Nephron (organoid): ENCODE measurements at regions not wholly inside any gene's neighbourhood (a gene's known extent, or its start where the extent isn't known, plus 50 kb on each side); places are given as distances from the start of the nearest gene placed in this dataset.
A peak's percentile ranks its signal among the peaks of the same experiment; 100 is the strongest.

Source experiments
- H3K27ac Mint-ChIP-seq, 3 experiments: 2 replicates each; pipeline ENCODE4 v1.8.0; 2020; ENCODE audit warnings: mixed read lengths in 3 of 3, mild to moderate bottlenecking in 2 of 3, moderate library complexity in 1 of 3
- H3K27me3 Mint-ChIP-seq: 2 replicates; pipeline ENCODE4 v1.8.0; 2021; ENCODE audit warnings: low read depth, mild to moderate bottlenecking, moderate library complexity, mixed read lengths
- H3K36me3 Mint-ChIP-seq: 2 replicates; pipeline ENCODE4 v1.8.0; 2020; ENCODE audit warnings: low read depth, mixed read lengths
- H3K4me1 Mint-ChIP-seq: 2 replicates; pipeline ENCODE4 v1.8.0; 2020; ENCODE audit warnings: mixed read lengths
- H3K4me3 Mint-ChIP-seq, 3 experiments: 2 replicates each; pipeline ENCODE4 v1.8.0; 2020; ENCODE audit warnings: mild to moderate bottlenecking in 3 of 3, mixed read lengths in 3 of 3, moderate library complexity in 2 of 3
- H3K9me3 Mint-ChIP-seq: 2 replicates; pipeline ENCODE4 v1.8.0; 2020; ENCODE audit warnings: mixed read lengths
- TF ChIP-seq, protein P1 (sequence below), 3 experiments: fragments of 200-600 bp; sonication (generic); IDR thresholded peaks; one replicate each; pipeline ENCODE4 v1.5.0; 2021; ENCODE audit warnings: antibody characterized with exemption in 3 of 3; ENCODE audit not compliant: unreplicated experiment in 3 of 3

DNA sequence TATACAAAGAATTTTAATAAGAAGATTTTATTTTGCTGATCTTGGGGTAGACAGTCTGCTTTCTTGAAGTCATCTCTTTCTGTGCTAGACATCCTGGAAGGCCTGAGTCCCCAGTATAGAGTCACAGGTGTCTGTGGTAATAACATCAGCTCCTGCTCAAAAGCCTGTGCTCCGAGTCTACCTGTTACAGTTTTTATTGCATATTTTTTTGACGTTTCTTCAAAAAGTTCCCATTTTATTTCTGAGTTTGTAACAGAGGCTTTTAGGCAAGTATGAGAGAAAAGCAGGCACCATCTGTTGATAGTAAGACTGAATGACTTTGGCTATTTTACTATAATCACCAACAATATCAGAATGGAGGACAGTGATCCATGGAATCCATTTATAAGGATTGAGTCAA lies 58.0 kb upstream of the WDR26 start:
- H3K36me3 Mint-ChIP-seq, result peaks cover 6% of the 10 kb centered on the region
- TF ChIP-seq, protein P1, sequence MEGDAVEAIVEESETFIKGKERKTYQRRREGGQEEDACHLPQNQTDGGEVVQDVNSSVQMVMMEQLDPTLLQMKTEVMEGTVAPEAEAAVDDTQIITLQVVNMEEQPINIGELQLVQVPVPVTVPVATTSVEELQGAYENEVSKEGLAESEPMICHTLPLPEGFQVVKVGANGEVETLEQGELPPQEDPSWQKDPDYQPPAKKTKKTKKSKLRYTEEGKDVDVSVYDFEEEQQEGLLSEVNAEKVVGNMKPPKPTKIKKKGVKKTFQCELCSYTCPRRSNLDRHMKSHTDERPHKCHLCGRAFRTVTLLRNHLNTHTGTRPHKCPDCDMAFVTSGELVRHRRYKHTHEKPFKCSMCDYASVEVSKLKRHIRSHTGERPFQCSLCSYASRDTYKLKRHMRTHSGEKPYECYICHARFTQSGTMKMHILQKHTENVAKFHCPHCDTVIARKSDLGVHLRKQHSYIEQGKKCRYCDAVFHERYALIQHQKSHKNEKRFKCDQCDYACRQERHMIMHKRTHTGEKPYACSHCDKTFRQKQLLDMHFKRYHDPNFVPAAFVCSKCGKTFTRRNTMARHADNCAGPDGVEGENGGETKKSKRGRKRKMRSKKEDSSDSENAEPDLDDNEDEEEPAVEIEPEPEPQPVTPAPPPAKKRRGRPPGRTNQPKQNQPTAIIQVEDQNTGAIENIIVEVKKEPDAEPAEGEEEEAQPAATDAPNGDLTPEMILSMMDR (IDR thresholded peaks at IDR 0.05; ENCODE audit: unreplicated experiment in 3 of 3), result no peak
- H3K4me1 Mint-ChIP-seq, result peaks cover 13% of the 10 kb centered on the region
- no peaks in the 10 kb centered on the region for H3K27me3 Mint-ChIP-seq
- peaks cover 13% of the 10 kb centered on the region for H3K9me3 Mint-ChIP-seq
- H3K4me3 Mint-ChIP-seq, result no peak overlapping the region
- H3K27ac Mint-ChIP-seq, result no peak overlapping the region

DNA sequence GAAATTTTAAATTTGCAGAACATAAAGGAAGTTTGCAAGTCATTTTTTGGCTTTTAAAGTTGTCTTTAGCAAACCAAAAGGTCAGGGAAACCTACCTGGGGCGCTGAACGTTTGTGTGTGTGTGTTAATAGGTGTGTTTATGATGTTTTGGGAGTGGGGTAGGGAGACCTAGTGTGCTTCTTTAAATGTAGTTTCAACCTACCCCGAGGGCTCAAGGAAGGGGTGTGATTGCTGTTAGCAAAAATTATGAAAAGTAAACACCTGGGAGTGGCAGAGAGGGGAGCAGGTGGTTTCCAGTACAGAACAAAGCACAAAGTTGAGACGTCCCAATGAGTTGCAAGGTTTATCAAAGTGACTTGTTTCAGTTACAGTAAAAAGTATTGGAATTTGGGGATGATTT lies 58.7 kb upstream of the WDR26 start:
- TF ChIP-seq, protein P1 (IDR thresholded peaks at IDR 0.05; ENCODE audit: unreplicated experiment in 3 of 3), result no peak
- H3K9me3 Mint-ChIP-seq, result peaks cover 13% of the 10 kb centered on the region
- H3K4me3 Mint-ChIP-seq, result no peak overlapping the region
- H3K27ac Mint-ChIP-seq, result no peak overlapping the region
- H3K27me3 Mint-ChIP-seq, result no peaks in the 10 kb centered on the region
- peaks cover 9% of the 10 kb centered on the region for H3K36me3 Mint-ChIP-seq
- H3K4me1 Mint-ChIP-seq, result peaks cover 18% of the 10 kb centered on the region

DNA sequence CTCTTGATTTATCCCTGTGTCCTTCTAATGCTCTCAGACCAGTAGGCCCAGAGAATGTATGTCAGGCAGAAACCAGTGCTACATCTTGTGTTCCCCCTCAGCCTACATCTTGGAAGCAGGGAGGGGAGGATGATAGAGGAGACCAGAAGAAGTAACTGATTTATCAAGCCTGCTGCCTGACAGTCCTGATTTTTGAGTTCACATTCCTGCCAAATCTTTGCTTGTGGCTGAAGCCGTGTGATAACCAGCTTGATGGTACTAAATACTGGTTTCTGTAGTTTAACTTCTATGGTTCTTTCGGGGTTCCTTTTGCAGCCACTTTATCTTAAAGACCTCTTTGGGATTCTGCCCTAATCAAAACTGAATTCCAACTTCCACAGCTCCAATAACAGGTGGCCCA lies 59.7 kb upstream of the WDR26 start:
- Mint-ChIP-seq H3K27ac (no peak overlapping the region), H3K4me3 (no peak overlapping the region), H3K36me3 (peaks cover 9% of the 10 kb centered on the region)

DNA sequence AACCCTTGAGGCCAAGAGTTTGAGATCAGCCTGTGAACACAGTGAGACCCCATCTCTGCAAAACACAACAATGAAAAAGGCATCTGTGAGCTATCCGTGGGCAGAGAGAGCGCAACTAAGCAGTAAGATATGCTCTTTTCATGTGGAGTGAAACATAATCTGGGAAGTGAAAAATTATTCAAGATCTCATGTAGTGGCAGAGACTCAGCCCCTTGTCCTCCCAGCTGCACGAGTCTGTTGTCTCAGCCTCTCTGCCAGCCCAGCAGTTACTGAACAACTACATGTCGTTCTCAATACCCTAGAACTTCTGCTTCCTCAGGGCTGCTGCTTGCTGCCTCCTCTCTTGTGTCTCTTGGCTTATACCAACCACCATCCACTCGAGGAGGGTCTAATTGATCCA lies 61.3 kb upstream of the WDR26 start:
- Mint-ChIP-seq H3K27me3 (no peaks in the 10 kb centered on the region), H3K27ac (peak overlapping the region in 1 of 3 experiments; percentile 4), H3K36me3 (peaks cover 9% of the 10 kb centered on the region), H3K4me3 (no peak overlapping the region), H3K9me3 (peaks cover 6% of the 10 kb centered on the region), H3K4me1 (peaks cover 21% of the 10 kb centered on the region)
- TF ChIP-seq, protein P1 (IDR thresholded peaks at IDR 0.05; ENCODE audit: unreplicated experiment in 3 of 3), result no peak

More for the DNA sequence above, 59.7 kb upstream of the WDR26 start:
- Mint-ChIP-seq H3K9me3 (peaks cover 7% of the 10 kb centered on the region), H3K4me1 (peaks cover 26% of the 10 kb centered on the region), H3K27me3 (no peaks in the 10 kb centered on the region)
- TF ChIP-seq, protein P1 (IDR thresholded peaks at IDR 0.05; ENCODE audit: unreplicated experiment in 3 of 3), result no peak

DNA sequence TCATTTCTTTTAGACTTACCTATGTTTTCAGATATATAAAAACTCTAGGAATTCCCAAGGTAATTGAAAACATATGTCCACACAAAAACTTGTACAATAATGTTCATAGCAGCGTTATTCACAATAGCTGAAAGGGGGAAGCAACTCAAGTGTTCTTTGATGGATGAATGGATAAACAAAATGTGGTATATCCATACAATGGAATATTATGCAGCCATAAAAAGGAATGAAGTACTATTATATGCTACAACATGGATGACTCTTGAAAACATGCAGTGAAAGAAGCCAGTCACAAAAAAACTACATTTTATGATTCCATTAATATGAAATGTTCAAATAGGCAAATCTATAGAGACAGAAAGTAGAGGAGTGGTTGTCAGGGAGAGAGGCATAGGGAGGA lies 62.2 kb upstream of the WDR26 start:
- H3K36me3 Mint-ChIP-seq, result peaks cover 9% of the 10 kb centered on the region
- peaks cover 23% of the 10 kb centered on the region for H3K4me1 Mint-ChIP-seq
- peaks cover 6% of the 10 kb centered on the region for H3K9me3 Mint-ChIP-seq
- H3K27ac Mint-ChIP-seq, result no peak overlapping the region
- H3K27me3 Mint-ChIP-seq, result no peaks in the 10 kb centered on the region
- H3K4me3 Mint-ChIP-seq, result no peak overlapping the region
- TF ChIP-seq, protein P1 (IDR thresholded peaks at IDR 0.05; ENCODE audit: unreplicated experiment in 3 of 3), result no peak

DNA sequence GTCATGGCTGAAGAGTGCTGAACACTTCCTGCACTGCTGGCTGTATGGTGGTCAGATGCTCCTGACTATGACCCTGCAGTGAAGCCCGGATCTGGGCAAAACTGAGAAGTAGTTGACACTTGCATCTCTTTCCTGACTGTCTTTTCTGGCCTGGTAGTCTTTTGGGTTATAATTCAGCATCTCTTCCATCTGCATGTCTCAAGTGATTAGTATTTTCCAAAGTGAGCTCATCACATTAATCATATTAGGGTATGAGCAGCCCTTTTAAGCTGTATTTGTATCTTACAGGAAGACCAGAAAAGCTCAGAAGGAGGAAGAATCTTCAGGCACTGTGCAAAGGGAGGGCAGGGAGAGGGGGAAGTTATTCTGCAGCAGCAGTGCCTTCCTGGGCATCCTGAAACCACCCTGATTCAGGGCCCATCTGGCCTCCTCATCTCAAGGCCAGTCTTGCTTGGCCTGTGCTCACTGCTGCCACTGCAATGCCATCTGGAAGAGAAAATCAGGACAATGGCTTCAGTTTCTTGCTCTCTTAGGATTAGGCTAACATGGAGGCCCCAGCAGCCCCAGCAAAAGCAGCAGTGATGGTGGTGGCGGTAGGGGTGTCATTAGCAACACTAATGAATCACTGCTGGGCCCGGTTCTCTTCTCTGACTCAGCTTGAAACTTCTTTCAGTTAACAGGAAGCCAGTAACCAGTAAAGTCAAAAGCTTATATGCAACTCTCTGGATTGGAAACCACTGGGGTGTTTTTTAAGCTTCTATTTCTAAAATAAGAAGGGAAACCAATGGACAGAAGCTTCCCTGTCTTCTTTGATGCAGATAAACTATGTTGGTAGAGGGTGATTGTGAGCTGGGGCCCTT lies 63.3 kb upstream of the WDR26 start:
- H3K9me3 Mint-ChIP-seq, result peaks cover 6% of the 10 kb centered on the region
- H3K4me1 Mint-ChIP-seq, result peaks cover 34% of the 10 kb centered on the region
- peak overlapping the region; percentile 93 for H3K27ac Mint-ChIP-seq

More for the DNA sequence above, 63.3 kb upstream of the WDR26 start:
- Mint-ChIP-seq H3K27me3 (no peaks in the 10 kb centered on the region), H3K4me3 (no peak overlapping the region), H3K36me3 (peaks cover 9% of the 10 kb centered on the region)
- TF ChIP-seq, protein P1 (IDR thresholded peaks at IDR 0.05; ENCODE audit: unreplicated experiment in 3 of 3), result no peak
